Skeletal muscle satellite cell (primary cell): ENCODE measurements at regions not wholly inside any gene's neighbourhood (a gene's known extent, or its start where the extent isn't known, plus 50 kb on each side); places are given as distances from the start of the nearest gene placed in this dataset.
"Not testable (repeated sequence)": the region's sequence is repeated elsewhere in the genome, so short reads cannot be mapped to it uniquely, and the experiment has no call there.

Experiments
- H3K27me3 ChIP-seq: 2 replicates; pipeline ENCODE4 v1.7.0; 2013; ENCODE audit warnings: low read length; ENCODE audit not compliant: control insufficient read depth, insufficient read depth
- H3K36me3 ChIP-seq: 2 replicates; pipeline ENCODE4 v1.7.0; 2013; ENCODE audit warnings: mild to moderate bottlenecking, control low read depth, low read length; ENCODE audit not compliant: insufficient read depth
- H3K4me1 ChIP-seq: 2 replicates; pipeline ENCODE4 v1.7.0; 2013; ENCODE audit warnings: low read length; ENCODE audit not compliant: control insufficient read depth, insufficient read depth
- H3K4me2 ChIP-seq: 2 replicates; pipeline ENCODE4 v1.7.0; 2013; ENCODE audit warnings: mild to moderate bottlenecking, low read length
- H3K4me3 ChIP-seq: 2 replicates; pipeline ENCODE4 v1.7.0; 2013; ENCODE audit warnings: low read length
- H3K9ac ChIP-seq: 2 replicates; pipeline ENCODE4 v1.7.0; 2013; ENCODE audit warnings: mild to moderate bottlenecking, low read depth, low read length, moderate library complexity
- H3K9me3 ChIP-seq: replicated peaks from 2 replicates; pipeline ENCODE4 v1.7.0; 2013; ENCODE audit warnings: mild to moderate bottlenecking, control low read depth, low read length

- no peaks in the 10 kb centered on the region for H3K27me3 ChIP-seq
- no peak overlapping the region for H3K4me2 ChIP-seq
- no peaks in the 10 kb centered on the region for H3K9me3 ChIP-seq
- no peaks in the 10 kb centered on the region for H3K36me3 ChIP-seq
- no peaks in the 10 kb centered on the region for H3K4me1 ChIP-seq
- no peak overlapping the region for H3K4me3 ChIP-seq
- no peak overlapping the region for H3K9ac ChIP-seq
Observed at GRCh38 chr6:135658916-135659315, 161.4 kb upstream of the AHI1 start.

GRCh38 chr6:135664527-135664926 lies 167.0 kb upstream of the AHI1 start:
- Histone ChIP-seq H3K36me3 (no peaks in the 10 kb centered on the region), H3K4me2 (no peak overlapping the region), H3K27me3 (no peaks in the 10 kb centered on the region), H3K4me1 (peaks cover 10% of the 10 kb centered on the region), H3K9me3 (no peaks in the 10 kb centered on the region), H3K4me3 (no peak overlapping the region), H3K9ac (no peak overlapping the region)

GRCh38 chr6:135665935-135666334 lies 168.4 kb upstream of the AHI1 start:
- H3K4me3 ChIP-seq = no peak overlapping the region
- no peaks in the 10 kb centered on the region for H3K27me3 ChIP-seq
- no peaks in the 10 kb centered on the region for H3K9me3 ChIP-seq
- peaks cover 10% of the 10 kb centered on the region for H3K4me1 ChIP-seq
- no peak overlapping the region for H3K4me2 ChIP-seq
- H3K36me3 ChIP-seq = no peaks in the 10 kb centered on the region
- no peak overlapping the region for H3K9ac ChIP-seq

- H3K4me1 ChIP-seq = peaks cover 10% of the 10 kb centered on the region
- H3K4me2 ChIP-seq = peak overlapping the region; percentile 72
- H3K9me3 ChIP-seq = no peaks in the 10 kb centered on the region
- H3K4me3 ChIP-seq = peak overlapping the region; percentile 48
- H3K27me3 ChIP-seq = no peaks in the 10 kb centered on the region
- no peaks in the 10 kb centered on the region for H3K36me3 ChIP-seq
- H3K9ac ChIP-seq = peak overlapping the region; percentile 15
Observed at GRCh38 chr6:135667691-135668455, 170.3 kb upstream of the AHI1 start.

DNA sequence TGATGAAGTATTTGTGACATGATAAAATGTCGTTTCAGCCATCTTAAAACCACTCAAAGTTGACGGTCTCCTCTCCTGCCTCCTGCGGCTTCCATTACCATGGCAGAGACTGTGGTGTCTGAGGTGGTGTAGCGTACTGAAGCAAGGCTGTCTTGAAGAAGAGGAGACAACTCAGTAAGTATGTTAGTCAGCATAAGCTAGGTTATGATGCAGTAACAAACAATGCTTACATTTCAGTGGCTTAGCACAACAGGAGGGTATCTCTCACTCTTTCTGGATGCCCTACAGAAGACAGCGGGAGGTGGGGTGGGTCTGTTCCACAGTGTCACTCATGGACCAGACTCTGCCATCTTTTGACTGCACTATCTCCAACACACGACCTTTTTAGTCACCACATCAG lies 174.7 kb upstream of the AHI1 start:
- no peaks in the 10 kb centered on the region for H3K36me3 ChIP-seq
- no peak overlapping the region for H3K4me2 ChIP-seq
- peaks cover 10% of the 10 kb centered on the region for H3K4me1 ChIP-seq
- no peak overlapping the region for H3K9ac ChIP-seq
- H3K4me3 ChIP-seq = no peak overlapping the region
- H3K9me3 ChIP-seq = no peaks in the 10 kb centered on the region
- no peaks in the 10 kb centered on the region for H3K27me3 ChIP-seq

DNA sequence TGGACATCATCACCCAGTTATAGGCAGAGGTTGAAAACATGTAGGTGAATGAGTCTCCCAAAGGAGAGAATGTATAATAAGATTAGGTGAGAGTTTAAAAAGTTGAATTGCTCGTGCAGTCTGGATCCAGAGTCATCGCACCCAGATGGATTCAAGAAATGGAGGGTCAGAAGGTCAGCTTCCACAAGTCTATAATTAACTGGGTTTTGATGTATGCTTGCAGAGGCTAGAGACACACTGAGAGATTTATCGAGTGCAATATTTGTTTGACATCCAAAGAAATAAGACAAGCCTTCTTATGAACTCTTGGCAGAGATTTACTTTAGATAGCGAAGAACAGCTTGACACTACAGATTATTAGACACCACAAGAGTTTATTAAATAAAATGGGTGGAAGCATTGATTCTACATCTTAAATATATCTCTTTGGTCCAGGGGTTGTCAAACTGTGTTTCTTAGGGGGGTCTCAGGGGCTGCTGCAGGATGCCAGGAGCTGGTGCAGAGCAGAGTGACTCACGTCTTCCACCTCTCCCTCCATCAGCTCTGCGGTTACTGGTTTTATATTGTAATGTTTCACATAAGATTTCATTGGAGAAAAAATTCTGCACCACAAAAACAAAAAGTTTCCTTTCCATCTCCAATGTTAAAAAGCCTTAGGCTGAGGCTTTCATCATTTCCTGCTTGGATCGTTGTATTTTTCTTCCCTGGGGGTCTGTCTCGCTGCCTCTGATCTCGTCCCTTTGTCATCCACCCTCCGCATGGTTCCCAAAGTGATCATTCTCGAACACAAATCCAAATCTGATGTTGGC lies 176.2 kb upstream of the AHI1 start:
- Histone ChIP-seq H3K36me3 (no peaks in the 10 kb centered on the region), H3K4me1 (no peaks in the 10 kb centered on the region), H3K4me3 (no peak overlapping the region), H3K9ac (no peak overlapping the region), H3K9me3 (no peaks in the 10 kb centered on the region), H3K4me2 (no peak overlapping the region), H3K27me3 (no peaks in the 10 kb centered on the region)

GRCh38 chr6:135675026-135675425 lies 176.5 kb upstream of the PDE7B start:
- Histone ChIP-seq H3K27me3 (no peaks in the 10 kb centered on the region), H3K9ac (no peak overlapping the region), H3K4me1 (no peaks in the 10 kb centered on the region), H3K36me3 (no peaks in the 10 kb centered on the region), H3K4me2 (no peak overlapping the region), H3K9me3 (no peaks in the 10 kb centered on the region), H3K4me3 (no peak overlapping the region)

DNA sequence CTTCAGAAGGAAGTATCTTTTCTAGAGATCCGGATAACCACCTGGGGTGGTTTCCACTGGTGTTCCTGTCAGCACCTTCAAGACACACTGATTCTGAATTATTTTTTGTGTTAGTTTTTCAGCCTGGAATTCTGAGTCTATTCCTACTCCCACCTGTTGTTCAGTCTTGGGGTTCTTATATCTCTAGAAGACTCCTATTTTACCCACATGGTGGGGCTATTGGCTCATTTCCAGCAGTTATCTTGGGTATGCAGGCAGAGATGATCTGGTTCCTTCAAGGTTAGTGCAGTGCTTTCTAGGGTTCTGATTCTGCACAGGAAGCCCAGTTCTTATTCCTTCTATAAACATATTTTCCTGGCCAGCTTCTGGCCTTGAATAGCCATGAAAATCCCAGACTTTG lies 175.6 kb upstream of the PDE7B start:
- no peak overlapping the region for H3K9ac ChIP-seq
- no peaks in the 10 kb centered on the region for H3K36me3 ChIP-seq
- no peaks in the 10 kb centered on the region for H3K9me3 ChIP-seq
- H3K4me1 ChIP-seq = no peaks in the 10 kb centered on the region
- H3K4me3 ChIP-seq = no peak overlapping the region
- no peak overlapping the region for H3K4me2 ChIP-seq
- H3K27me3 ChIP-seq = no peaks in the 10 kb centered on the region

DNA sequence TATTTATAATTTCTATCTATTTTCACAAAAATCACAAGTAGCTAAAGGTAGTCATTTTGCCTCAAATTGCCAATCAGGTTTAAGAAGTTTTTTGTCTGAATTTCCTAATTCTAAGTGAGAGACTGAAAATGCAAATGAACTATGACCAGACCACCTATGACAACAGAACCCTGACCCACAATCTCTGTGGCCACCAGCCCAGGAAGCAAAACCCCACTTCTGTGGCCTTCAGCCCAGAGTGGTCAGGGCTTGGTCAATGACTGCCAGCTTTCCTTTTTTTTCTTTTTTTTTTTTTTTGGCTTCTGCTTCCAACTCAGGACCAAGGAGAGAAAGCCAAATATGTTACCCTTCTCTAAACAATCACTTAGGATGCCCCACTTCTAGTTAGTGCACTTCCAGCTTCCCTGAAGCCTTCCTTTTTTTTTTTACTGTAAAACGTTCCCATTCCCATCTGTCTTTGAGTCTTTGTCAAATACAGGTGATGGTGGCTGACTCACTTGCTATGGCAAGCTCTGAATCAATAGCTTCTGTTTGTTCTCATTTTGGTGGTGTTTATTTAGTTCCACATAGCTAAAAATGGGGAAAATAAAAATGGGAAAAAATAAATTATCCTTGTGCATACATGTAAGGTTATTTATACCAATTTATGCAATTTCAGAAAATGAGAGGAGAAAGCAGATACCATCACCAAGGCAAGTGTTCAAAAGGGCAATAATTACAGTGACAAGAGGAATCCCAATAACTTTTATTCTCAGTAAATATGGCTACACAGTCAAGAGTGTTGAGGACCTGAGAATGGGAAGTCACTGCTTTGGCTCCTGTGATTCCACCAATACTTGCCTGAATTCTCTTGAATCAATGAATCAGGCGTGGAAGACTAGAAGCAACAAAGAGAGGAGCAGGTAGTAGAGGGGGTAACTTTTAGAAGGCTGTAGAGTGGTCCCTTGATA lies 170.3 kb upstream of the PDE7B start:
- H3K4me1 ChIP-seq = peaks cover 4% of the 10 kb centered on the region
- no peaks in the 10 kb centered on the region for H3K36me3 ChIP-seq
- no peaks in the 10 kb centered on the region for H3K9me3 ChIP-seq
- no peak overlapping the region for H3K4me2 ChIP-seq
- H3K27me3 ChIP-seq = no peaks in the 10 kb centered on the region
- no peak overlapping the region for H3K9ac ChIP-seq
- H3K4me3 ChIP-seq = no peak overlapping the region

- H3K36me3 ChIP-seq = no peaks in the 10 kb centered on the region
- no peaks in the 10 kb centered on the region for H3K9me3 ChIP-seq
- peak overlapping the region; percentile 15 for H3K4me2 ChIP-seq
- H3K27me3 ChIP-seq = no peaks in the 10 kb centered on the region
- H3K9ac ChIP-seq = no peak overlapping the region
- peaks cover 17% of the 10 kb centered on the region for H3K4me1 ChIP-seq
- no peak overlapping the region for H3K4me3 ChIP-seq
Observed at GRCh38 chr6:135686784-135687301, 164.7 kb upstream of the PDE7B start.

DNA sequence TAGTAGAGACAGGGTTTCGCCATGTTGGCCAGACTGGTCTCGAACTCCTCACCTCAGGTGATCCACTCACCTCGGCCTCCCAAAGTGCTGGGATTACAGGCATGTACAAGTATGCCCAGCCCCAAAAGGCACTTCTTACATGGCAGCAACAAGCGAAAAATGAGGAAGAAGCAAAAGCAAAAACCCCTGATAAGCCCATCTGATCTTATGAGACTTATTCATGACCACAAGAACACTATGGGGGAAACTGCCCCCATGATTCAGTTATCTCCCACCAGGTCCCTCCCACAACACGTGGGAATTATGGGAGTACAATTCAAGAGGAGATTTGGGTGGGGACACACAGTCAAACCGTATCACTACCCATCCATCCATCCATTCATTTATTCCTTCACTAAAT lies 163.0 kb upstream of the PDE7B start:
- H3K9ac ChIP-seq, H3K4me3 ChIP-seq, H3K4me2 ChIP-seq, H3K9me3 ChIP-seq, H3K27me3 ChIP-seq, H3K36me3 ChIP-seq: not testable (repeated sequence)
- peaks cover 17% of the 10 kb centered on the region for H3K4me1 ChIP-seq
